Caco-2 (cell line): ENCODE measurements at regions not wholly inside any gene's neighbourhood (a gene's known extent, or its start where the extent isn't known, plus 50 kb on each side); places are given as distances from the start of the nearest gene placed in this dataset.

Experiments used
- BruUV-seq: library from RNA; stranded (reverse); fragments of 400-500 nt; replicated peaks from 2 replicates; lab custom pipeline; 2021; lab: Mats Ljungman, UMichigan
- CTCF ChIA-PET: fragments of 300-600 bp; sonication (Branson Sonifier 250); formaldehyde crosslinking; loops from one replicate; lab custom pipeline; 2022; ENCODE audit warnings: antibody characterized with exemption; lab: Charles Lee
- POLR2A ChIA-PET: fragments of 300-600 bp; sonication (Branson Sonifier 250); formaldehyde crosslinking; loops from one replicate; lab custom pipeline; 2022; ENCODE audit warnings: antibody characterized with exemption; lab: Charles Lee
- DNase-seq, 2 experiments: peaks; one replicate each; pipeline versions ENCODE4 v3.0.0 to v3.0.0-alpha.2; 2020 to 2022
- H3K27me3 ChIP-seq: replicated peaks from 2 replicates; pipeline ENCODE4 v1.6.0; 2011; ENCODE audit warnings: low read length; ENCODE audit not compliant: control insufficient read depth, insufficient read depth
- H3K36me3 ChIP-seq: 2 replicates; pipeline ENCODE4 v1.5.1; 2011; ENCODE audit warnings: low read length; ENCODE audit not compliant: control insufficient read depth, insufficient read depth
- H3K4me1 ChIP-seq: fragments of 250-450 bp; sonication (Bioruptor Pico); 2 replicates; pipeline ENCODE4 v1.5.1; 2020; ENCODE audit warnings: mild to moderate bottlenecking
- H3K4me3 ChIP-seq: 2 replicates; pipeline ENCODE4 v1.5.1; 2011; ENCODE audit warnings: low read depth, mild to moderate bottlenecking, control low read depth, low read length
- H3K9me3 ChIP-seq: fragments of 250-450 bp; sonication (Bioruptor Pico); 2 replicates; pipeline ENCODE4 v1.5.1; 2020; ENCODE audit warnings: mild to moderate bottlenecking, moderate library complexity
- H3K27ac Mint-ChIP-seq: one replicate; pipeline ENCODE4 v1.8.0; 2022; ENCODE audit warnings: mixed read lengths; ENCODE audit not compliant: unreplicated experiment
- H3K27me3 Mint-ChIP-seq: one replicate; pipeline ENCODE4 v1.8.0; 2022; ENCODE audit warnings: mixed read lengths; ENCODE audit not compliant: insufficient read depth, unreplicated experiment
- H3K36me3 Mint-ChIP-seq: one replicate; pipeline ENCODE4 v1.8.0; 2022; ENCODE audit warnings: mild to moderate bottlenecking, mixed read lengths; ENCODE audit not compliant: insufficient read depth, unreplicated experiment
- H3K4me1 Mint-ChIP-seq: one replicate; pipeline ENCODE4 v1.8.0; 2022; ENCODE audit warnings: low read depth, mixed read lengths; ENCODE audit not compliant: unreplicated experiment
- H3K4me3 Mint-ChIP-seq: one replicate; pipeline ENCODE4 v1.8.0; 2022; ENCODE audit warnings: mild to moderate bottlenecking, moderate library complexity, mixed read lengths; ENCODE audit not compliant: unreplicated experiment
- H3K9me3 Mint-ChIP-seq: one replicate; pipeline ENCODE4 v1.8.0; 2022; ENCODE audit warnings: mixed read lengths; ENCODE audit not compliant: unreplicated experiment
- intact Hi-C: fragments of 100-400 bp; cut with micrococcal nuclease; formaldehyde crosslinking; loops from one replicate; pipeline ENCODE4 v1.10.0; 2022; ENCODE audit not compliant: unreplicated experiment
- TF ChIP-seq, protein P1 (sequence below), 2 experiments: fragments of 200-600 bp in 1 of 2; IDR thresholded peaks; 1 replicate in 1 of 2; 2 replicates in 1 of 2; pipeline versions ENCODE4 v1.5.1 to v1.8.0; 2011 to 2022; ENCODE audit warnings: antibody characterized with exemption in 1 of 2, control low read depth in 1 of 2, inconsistent platforms in 1 of 2, low read depth in 1 of 2, low read length in 1 of 2, mild to moderate bottlenecking in 1 of 2, moderate library complexity in 1 of 2; ENCODE audit not compliant: insufficient read depth in 1 of 2, severe bottlenecking in 1 of 2, unreplicated experiment in 1 of 2

DNA sequence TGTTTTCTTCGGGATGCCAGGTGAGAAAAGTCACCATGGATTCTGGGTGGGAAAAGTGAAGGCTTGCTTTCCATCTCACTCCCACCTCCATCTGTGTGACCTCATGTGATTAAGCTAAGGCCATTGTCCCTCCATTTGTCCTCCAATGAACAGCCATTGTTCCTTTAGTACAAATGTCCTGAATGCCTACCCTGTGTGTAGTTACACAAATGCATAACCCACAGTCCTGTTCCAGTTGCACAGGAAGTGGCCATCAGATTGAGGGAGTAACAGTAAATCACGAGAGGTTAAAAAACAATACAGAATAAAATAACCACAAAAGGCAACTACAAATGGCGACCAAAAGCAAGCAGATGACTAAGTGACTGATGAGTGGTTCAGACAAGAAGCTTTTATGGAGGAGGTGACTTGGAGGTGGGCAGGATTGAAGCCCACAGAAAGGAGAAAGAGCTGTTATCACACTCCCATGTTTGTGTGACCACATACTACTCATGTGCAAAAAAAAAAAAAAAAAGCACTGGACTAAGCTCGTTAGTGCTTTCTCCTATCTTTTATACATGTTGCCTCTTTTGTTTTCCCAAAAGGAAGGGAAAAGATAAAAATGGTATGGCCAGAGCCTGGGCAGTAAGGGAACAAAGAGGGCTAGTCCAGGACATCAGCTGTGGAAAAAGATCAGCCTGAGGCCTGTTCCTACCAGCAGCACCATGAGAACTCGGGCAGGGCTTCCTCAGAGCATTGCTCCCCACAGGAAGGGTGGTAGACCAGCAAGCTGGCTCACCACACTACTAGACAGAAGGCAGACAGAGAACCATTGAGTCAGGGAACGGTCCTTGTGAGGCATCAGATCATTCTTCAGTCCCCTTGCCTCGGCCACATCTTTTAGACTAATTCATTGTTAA lies 111.0 kb downstream of the TFAP2A start:
- Histone ChIP-seq H3K9me3 (no peaks in the 10 kb centered on the region), H3K4me1 (no peaks in the 10 kb centered on the region), H3K27me3 (no peaks in the 10 kb centered on the region; the same call in 1 of the 2 replicates), H3K4me3 (no peak overlapping the region), H3K36me3 (no peaks in the 10 kb centered on the region)
- POLR2A ChIA-PET, result no interaction called here
- CTCF ChIA-PET, result no interaction called here
- BruUV-seq, result no TSS peak
- H3K4me1 Mint-ChIP-seq, result no peaks in the 10 kb centered on the region
- DNase-seq, result no peak
- no peaks in the 10 kb centered on the region for H3K27me3 Mint-ChIP-seq
- no peak overlapping the region for H3K4me3 Mint-ChIP-seq
- intact Hi-C loops, result no loop called here
- H3K9me3 Mint-ChIP-seq, result no peaks in the 10 kb centered on the region
- TF ChIP-seq, protein P1, sequence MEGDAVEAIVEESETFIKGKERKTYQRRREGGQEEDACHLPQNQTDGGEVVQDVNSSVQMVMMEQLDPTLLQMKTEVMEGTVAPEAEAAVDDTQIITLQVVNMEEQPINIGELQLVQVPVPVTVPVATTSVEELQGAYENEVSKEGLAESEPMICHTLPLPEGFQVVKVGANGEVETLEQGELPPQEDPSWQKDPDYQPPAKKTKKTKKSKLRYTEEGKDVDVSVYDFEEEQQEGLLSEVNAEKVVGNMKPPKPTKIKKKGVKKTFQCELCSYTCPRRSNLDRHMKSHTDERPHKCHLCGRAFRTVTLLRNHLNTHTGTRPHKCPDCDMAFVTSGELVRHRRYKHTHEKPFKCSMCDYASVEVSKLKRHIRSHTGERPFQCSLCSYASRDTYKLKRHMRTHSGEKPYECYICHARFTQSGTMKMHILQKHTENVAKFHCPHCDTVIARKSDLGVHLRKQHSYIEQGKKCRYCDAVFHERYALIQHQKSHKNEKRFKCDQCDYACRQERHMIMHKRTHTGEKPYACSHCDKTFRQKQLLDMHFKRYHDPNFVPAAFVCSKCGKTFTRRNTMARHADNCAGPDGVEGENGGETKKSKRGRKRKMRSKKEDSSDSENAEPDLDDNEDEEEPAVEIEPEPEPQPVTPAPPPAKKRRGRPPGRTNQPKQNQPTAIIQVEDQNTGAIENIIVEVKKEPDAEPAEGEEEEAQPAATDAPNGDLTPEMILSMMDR (IDR thresholded peaks at IDR 0.05; ENCODE audit: insufficient read depth in 1 of 2, low read depth in 1 of 2, low read length in 1 of 2, severe bottlenecking in 1 of 2, unreplicated experiment in 1 of 2), result no peak
- H3K27ac Mint-ChIP-seq, result no peak overlapping the region
- no peaks in the 10 kb centered on the region for H3K36me3 Mint-ChIP-seq

DNA sequence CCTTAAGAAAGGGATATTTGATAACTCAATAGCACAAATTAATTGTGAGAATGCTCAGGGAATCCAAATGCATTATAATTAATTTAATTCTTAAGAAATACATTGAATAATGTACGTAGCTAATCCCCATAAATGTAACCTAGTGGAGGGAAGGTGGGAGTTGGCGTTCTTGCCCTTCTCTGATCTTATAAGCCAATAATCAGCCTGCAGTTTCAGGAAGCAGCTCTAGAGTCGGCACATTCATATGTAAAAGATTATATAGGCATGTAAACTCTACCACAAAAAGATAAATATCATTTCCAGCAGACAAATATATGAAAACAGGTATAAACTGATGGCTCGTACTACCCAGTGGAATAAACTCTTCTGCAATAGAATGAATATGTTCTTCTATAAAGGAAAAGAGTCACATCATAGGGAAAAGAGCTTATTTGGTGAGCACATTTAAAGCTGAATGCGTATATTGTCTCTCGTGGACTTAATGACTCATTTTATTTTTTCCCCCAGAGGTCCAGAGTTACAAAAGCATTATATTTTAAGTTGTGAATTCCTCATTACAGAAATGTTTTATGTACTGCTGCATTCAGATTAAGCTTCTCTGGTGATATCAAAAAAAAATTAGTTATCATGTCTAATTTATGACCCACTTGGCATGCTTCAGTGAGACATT lies 112.2 kb downstream of the TFAP2A start:
- Histone ChIP-seq H3K4me1 (no peaks in the 10 kb centered on the region), H3K4me3 (no peak overlapping the region), H3K9me3 (no peaks in the 10 kb centered on the region), H3K36me3 (no peaks in the 10 kb centered on the region), H3K27me3 (no peaks in the 10 kb centered on the region; the same call in 1 of the 2 replicates)
- Mint-ChIP-seq H3K27me3 (no peaks in the 10 kb centered on the region), H3K9me3 (no peaks in the 10 kb centered on the region), H3K4me1 (no peaks in the 10 kb centered on the region), H3K27ac (no peak overlapping the region), H3K36me3 (no peaks in the 10 kb centered on the region), H3K4me3 (no peak overlapping the region)
- no TSS peak for BruUV-seq
- ChIA-PET POLR2A (no interaction called here), CTCF (interaction anchor here (0.6 kb wide), 1 partner anchor 41 kb away, joined by 3 read pairs; no protein-coding TSS in a partner anchor)
- no peak for DNase-seq
- TF ChIP-seq, protein P1 (IDR thresholded peaks at IDR 0.05; ENCODE audit: insufficient read depth in 1 of 2, low read depth in 1 of 2, low read length in 1 of 2, severe bottlenecking in 1 of 2, unreplicated experiment in 1 of 2), result no peak
- intact Hi-C loops, result no loop called here

DNA sequence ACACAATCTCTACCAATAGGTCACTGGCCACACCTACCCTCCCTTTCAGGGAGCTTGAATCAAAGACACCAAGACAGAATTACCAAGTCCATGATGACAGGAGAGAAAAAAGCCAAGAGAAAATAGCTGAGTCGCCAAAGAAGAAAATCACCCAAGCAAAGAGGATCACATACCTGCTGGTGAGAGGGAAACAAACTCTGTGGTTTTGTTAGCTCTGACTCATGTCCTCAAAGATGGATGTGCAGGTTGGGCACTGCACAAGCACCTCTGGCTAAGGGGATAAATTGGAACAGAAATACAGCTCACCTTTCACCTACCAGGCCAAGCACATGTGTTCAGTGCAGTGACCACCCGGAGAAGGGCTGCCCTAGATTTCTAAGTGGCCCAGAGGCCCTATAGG lies 114.8 kb downstream of the TFAP2A start:
- intact Hi-C loops, result no loop called here
- no peaks in the 10 kb centered on the region for H3K36me3 Mint-ChIP-seq
- Histone ChIP-seq H3K36me3 (no peaks in the 10 kb centered on the region), H3K27me3 (no peaks in the 10 kb centered on the region; the same call in 1 of the 2 replicates), H3K9me3 (no peaks in the 10 kb centered on the region), H3K4me1 (no peaks in the 10 kb centered on the region), H3K4me3 (no peak overlapping the region)
- POLR2A ChIA-PET, result no interaction called here
- no peak overlapping the region for H3K4me3 Mint-ChIP-seq
- no peak for DNase-seq
- no peaks in the 10 kb centered on the region for H3K9me3 Mint-ChIP-seq
- no peaks in the 10 kb centered on the region for H3K27me3 Mint-ChIP-seq
- CTCF ChIA-PET, result no interaction called here
- H3K27ac Mint-ChIP-seq, result no peak overlapping the region
- no TSS peak for BruUV-seq
- TF ChIP-seq, protein P1 (IDR thresholded peaks at IDR 0.05; ENCODE audit: insufficient read depth in 1 of 2, low read depth in 1 of 2, low read length in 1 of 2, severe bottlenecking in 1 of 2, unreplicated experiment in 1 of 2), result no peak
- H3K4me1 Mint-ChIP-seq, result no peaks in the 10 kb centered on the region
